IMR-90 (cell line): ENCODE measurements at regions not wholly inside any gene's neighbourhood (a gene's known extent, or its start where the extent isn't known, plus 50 kb on each side); places are given as distances from the start of the nearest gene placed in this dataset.

Source experiments
- BHLHE40 ChIP-seq: fragments of 150-350 bp; IDR thresholded peaks from 2 replicates; pipeline ENCODE4 v1.6.1; 2016; ENCODE audit warnings: mild to moderate bottlenecking, low read depth, low read length
- CEBPB ChIP-seq: IDR thresholded peaks from 2 replicates; pipeline ENCODE4 v1.6.1; 2012; ENCODE audit warnings: low read depth, low read length, improper control_type of control experiment
- ELK1 ChIP-seq: fragments of 150-350 bp; IDR thresholded peaks from 2 replicates; pipeline ENCODE4 v1.6.1; 2016; ENCODE audit warnings: low read depth, mild to moderate bottlenecking, low read length, moderate library complexity, borderline replicate concordance
- FOS ChIP-seq: fragments of 150-350 bp; IDR thresholded peaks from 2 replicates; pipeline ENCODE4 v1.6.1; 2016; ENCODE audit warnings: low read depth, low read length
- MAFK ChIP-seq: IDR thresholded peaks from 2 replicates; pipeline ENCODE4 v1.6.1; 2012; ENCODE audit warnings: low read depth, low read length, improper control_type of control experiment
- MAZ ChIP-seq: IDR thresholded peaks from 2 replicates; pipeline ENCODE4 v1.6.1; 2012; ENCODE audit warnings: low read depth, mild to moderate bottlenecking, low read length, improper control_type of control experiment, moderate library complexity, borderline replicate concordance
- NFE2L2 ChIP-seq: fragments of 150-350 bp; IDR thresholded peaks from 2 replicates; pipeline ENCODE4 v1.6.1; 2016; ENCODE audit warnings: low read depth, mild to moderate bottlenecking, low read length
- POLR2A ChIP-seq: IDR thresholded peaks from 2 replicates; pipeline ENCODE4 v1.6.1; 2012; ENCODE audit warnings: mild to moderate bottlenecking, low read depth, low read length
- RAD21 ChIP-seq: IDR thresholded peaks from 2 replicates; pipeline ENCODE4 v1.6.1; 2012; ENCODE audit warnings: low read length, improper control_type of control experiment
- RFX5 ChIP-seq: IDR thresholded peaks from 2 replicates; pipeline ENCODE4 v1.8.0; 2012; ENCODE audit warnings: low read depth, mild to moderate bottlenecking, low read length, moderate library complexity
- SMC3 ChIP-seq: fragments of 150-350 bp; IDR thresholded peaks from 2 replicates; pipeline ENCODE4 v1.6.1; 2016; ENCODE audit warnings: low read depth, mild to moderate bottlenecking, antibody characterized with exemption, low read length, moderate library complexity
- USF2 ChIP-seq: fragments of 150-350 bp; IDR thresholded peaks from 2 replicates; pipeline ENCODE4 v1.6.1; 2017; ENCODE audit warnings: mild to moderate bottlenecking, antibody characterized with exemption, low read length, low read depth
- TF ChIP-seq, protein P1 (sequence below): conservative IDR thresholded peaks from 2 replicates; pipeline ENCODE4 v1.5.1; 2012; ENCODE audit warnings: mild to moderate bottlenecking, low read depth, low read length, improper control_type of control experiment

DNA sequence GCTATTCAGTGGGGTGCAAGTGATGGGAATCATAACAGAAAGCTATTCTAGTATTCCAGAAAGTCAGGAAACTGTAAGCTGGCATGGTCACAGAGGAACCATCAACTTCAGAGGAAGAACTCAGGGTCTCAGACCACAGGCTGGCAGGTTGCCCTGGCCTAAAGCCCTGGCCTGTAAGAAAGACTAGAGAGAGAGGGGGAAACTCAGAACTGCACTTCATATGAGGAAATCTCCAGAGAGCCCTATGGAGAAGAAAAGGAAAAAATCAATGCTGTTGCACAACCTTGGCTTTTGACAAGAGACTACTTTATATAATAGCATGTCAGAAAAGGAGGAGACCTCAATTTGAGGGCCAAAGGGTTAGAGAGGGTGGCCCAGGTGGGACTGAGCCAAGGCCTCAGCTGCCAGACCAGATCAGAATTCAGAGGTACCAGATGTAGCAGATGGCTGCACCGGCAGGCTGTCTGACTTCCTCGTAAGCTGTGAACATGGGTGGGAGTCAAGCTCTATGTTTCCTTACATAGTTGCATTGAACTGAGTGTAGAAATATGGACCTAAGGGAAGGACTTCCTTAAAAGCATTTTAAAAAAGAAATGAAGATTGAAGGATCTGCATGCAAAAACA is 333.8 kb downstream of the PDCD6IP start:
- TF ChIP-seq POLR2A, result no peak
- TF ChIP-seq, protein P1, sequence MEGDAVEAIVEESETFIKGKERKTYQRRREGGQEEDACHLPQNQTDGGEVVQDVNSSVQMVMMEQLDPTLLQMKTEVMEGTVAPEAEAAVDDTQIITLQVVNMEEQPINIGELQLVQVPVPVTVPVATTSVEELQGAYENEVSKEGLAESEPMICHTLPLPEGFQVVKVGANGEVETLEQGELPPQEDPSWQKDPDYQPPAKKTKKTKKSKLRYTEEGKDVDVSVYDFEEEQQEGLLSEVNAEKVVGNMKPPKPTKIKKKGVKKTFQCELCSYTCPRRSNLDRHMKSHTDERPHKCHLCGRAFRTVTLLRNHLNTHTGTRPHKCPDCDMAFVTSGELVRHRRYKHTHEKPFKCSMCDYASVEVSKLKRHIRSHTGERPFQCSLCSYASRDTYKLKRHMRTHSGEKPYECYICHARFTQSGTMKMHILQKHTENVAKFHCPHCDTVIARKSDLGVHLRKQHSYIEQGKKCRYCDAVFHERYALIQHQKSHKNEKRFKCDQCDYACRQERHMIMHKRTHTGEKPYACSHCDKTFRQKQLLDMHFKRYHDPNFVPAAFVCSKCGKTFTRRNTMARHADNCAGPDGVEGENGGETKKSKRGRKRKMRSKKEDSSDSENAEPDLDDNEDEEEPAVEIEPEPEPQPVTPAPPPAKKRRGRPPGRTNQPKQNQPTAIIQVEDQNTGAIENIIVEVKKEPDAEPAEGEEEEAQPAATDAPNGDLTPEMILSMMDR, result no peak
- TF ChIP-seq RAD21, result no peak
- no peak for TF ChIP-seq BHLHE40
- no peak for TF ChIP-seq FOS
- TF ChIP-seq MAZ, result no peak
- no peak for TF ChIP-seq CEBPB
- TF ChIP-seq MAFK, result no peak
- no peak for TF ChIP-seq RFX5
- no peak for TF ChIP-seq SMC3
- no peak for TF ChIP-seq ELK1
- no peak for TF ChIP-seq NFE2L2
- no peak for TF ChIP-seq USF2
